ENCODE measurements at regions not wholly inside any gene's neighbourhood (a gene's known extent, or its start where the extent isn't known, plus 50 kb on each side); places are given as distances from the start of the nearest gene placed in this dataset.
"Not testable (repeated sequence)": the region's sequence is repeated elsewhere in the genome, so short reads cannot be mapped to it uniquely, and the experiment has no call there.

GRCh38 chr9:129413537-129414376, 207.1 kb downstream of the C9orf50 start:
- TF ChIP-seq YY1 (IDR thresholded peaks at IDR 0.05; ENCODE audit: insufficient read depth, insufficient read length) = no peak
- TF ChIP-seq ZNF274 (IDR thresholded peaks at IDR 0.05; ENCODE audit: low read depth, low read length) = no peak
- no peak for TF ChIP-seq SUZ12 (IDR thresholded peaks at IDR 0.05; ENCODE audit: extremely low read depth, insufficient read depth, insufficient read length)
- Histone ChIP-seq H3K9me3 (ENCODE audit: insufficient read depth, low read length) (peaks cover 8% of the 10 kb centered on the region; the same call in 1 of the 2 replicates), H3K9ac (ENCODE audit: insufficient read length, low read depth) (peak overlapping the region; percentile 99), H3K27me3 (ENCODE audit: insufficient read depth, insufficient read length) (peaks cover 3% of the 10 kb centered on the region), H3K4me3 (ENCODE audit: insufficient read length, low read depth) (peak overlapping the region; percentile 73), H3K4me1 (ENCODE audit: insufficient read depth, insufficient read length) (peaks cover 24% of the 10 kb centered on the region), H3K36me3 (ENCODE audit: insufficient read depth, insufficient read length, low read length) (no peaks in the 10 kb centered on the region)
- peak; percentile 90 for DNase-seq (ENCODE audit: low read depth, low spot score)

DNA sequence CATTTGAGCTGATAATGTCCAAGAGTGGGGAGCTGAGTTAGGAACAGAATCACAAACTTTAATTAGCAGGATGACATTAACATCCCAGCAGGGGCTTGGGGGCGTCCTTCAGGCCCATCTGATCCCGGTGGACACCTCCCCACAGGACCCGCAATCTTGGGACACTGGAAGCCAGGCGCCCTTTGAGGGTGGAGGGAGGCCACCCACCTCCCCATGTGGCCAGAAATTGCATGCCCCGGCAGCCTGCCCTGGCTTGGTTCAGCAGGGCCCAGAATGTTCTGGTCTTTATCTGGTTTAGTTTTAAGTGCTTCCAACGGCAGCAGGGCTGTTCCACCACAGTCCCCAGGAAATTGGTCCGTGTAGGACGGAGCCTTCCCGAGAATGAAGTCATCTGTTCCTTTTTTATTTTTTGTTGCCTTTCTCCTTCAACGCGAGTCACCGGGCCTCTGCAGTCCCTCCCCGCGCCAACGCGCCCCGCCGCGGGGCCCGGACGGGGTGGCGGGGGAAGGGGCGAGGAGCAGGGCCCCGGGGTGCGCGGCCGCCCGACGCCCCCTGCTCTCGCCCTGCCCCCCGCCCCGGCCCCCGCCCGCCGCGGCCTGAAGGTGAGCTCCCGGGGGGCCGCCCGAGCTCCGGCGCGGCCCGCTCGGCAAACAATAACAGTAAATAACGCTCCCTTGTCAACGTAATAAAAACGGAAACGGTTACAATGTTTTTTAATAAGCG, 207.9 kb downstream of the C9orf50 start:
- peaks cover 21% of the 10 kb centered on the region for H3K4me1 ChIP-seq (ENCODE audit: insufficient read depth, insufficient read length)

DNA sequence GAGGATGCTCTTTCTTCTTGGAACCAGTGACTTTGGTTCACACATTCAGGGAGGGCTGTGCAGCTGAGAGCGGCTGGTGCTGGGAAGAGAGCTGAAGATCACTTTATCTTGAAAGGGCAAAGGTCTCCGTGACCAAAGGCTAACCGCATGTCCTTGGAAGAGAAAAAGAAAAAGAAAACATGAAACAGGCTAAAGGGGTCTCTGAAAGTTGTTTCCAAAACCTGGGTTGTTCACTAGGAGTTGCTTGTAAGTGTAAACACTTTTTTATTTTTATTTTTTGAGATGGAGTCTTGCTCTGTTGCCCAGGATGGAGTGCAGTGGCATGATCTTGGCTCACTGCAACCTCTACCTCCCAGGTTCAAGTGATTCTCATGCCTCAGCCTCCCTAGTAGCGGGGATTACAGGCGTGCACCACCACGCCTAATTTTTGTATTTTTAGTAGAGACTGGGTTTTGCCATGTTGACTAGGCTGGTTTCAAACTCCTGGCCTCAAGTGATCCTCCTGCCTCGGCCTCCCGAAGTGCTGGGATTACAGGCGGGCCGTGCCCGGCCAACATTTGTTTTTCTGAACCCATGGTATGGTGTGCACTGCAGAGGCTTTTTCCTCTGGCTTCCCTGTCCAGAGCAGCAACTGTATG, 208.6 kb downstream of the C9orf50 start:
- not testable (repeated sequence) for H3K27me3 ChIP-seq (ENCODE audit: insufficient read depth, insufficient read length); H3K9me3 ChIP-seq (ENCODE audit: insufficient read depth, low read length); H3K36me3 ChIP-seq (ENCODE audit: insufficient read depth, insufficient read length, low read length); DNase-seq (ENCODE audit: low read depth, low spot score); H3K4me3 ChIP-seq (ENCODE audit: insufficient read length, low read depth)
- peaks cover 21% of the 10 kb centered on the region for H3K4me1 ChIP-seq (ENCODE audit: insufficient read depth, insufficient read length)
- H3K9ac ChIP-seq (ENCODE audit: insufficient read length, low read depth) = peak overlapping the region; percentile 87

More for the DNA sequence above, 207.9 kb downstream of the C9orf50 start:
- TF ChIP-seq SUZ12 (IDR thresholded peaks at IDR 0.05; ENCODE audit: extremely low read depth, insufficient read depth, insufficient read length) = no peak
- TF ChIP-seq YY1 (IDR thresholded peaks at IDR 0.05; ENCODE audit: insufficient read depth, insufficient read length) = no peak
- TF ChIP-seq ZNF274 (IDR thresholded peaks at IDR 0.05; ENCODE audit: low read depth, low read length) = no peak
- Histone ChIP-seq H3K9me3 (ENCODE audit: insufficient read depth, low read length) (peaks cover 8% of the 10 kb centered on the region; the same call in 1 of the 2 replicates), H3K9ac (ENCODE audit: insufficient read length, low read depth) (peak overlapping the region; percentile 99), H3K36me3 (ENCODE audit: insufficient read depth, insufficient read length, low read length) (no peaks in the 10 kb centered on the region), H3K4me3 (ENCODE audit: insufficient read length, low read depth) (peak overlapping the region; percentile 73), H3K27me3 (ENCODE audit: insufficient read depth, insufficient read length) (peaks cover 3% of the 10 kb centered on the region)
- DNase-seq (ENCODE audit: low read depth, low spot score) = no peak

GRCh38 chr9:129411501-129412175, 209.3 kb downstream of the C9orf50 start:
- peaks cover 3% of the 10 kb centered on the region for H3K27me3 ChIP-seq (ENCODE audit: insufficient read depth, insufficient read length)
- TF ChIP-seq SUZ12 (IDR thresholded peaks at IDR 0.05; ENCODE audit: extremely low read depth, insufficient read depth, insufficient read length) (no peak), ZNF274 (IDR thresholded peaks at IDR 0.05; ENCODE audit: low read depth, low read length) (no peak), YY1 (IDR thresholded peaks at IDR 0.05; ENCODE audit: insufficient read depth, insufficient read length) (no peak)
- H3K4me3 ChIP-seq (ENCODE audit: insufficient read length, low read depth) = no peak overlapping the region
- H3K9me3 ChIP-seq (ENCODE audit: insufficient read depth, low read length) = peaks cover 8% of the 10 kb centered on the region; the same call in 1 of the 2 replicates
- no peaks in the 10 kb centered on the region for H3K36me3 ChIP-seq (ENCODE audit: insufficient read depth, insufficient read length, low read length)
- DNase-seq (ENCODE audit: low read depth, low spot score) = no peak
- H3K4me1 ChIP-seq (ENCODE audit: insufficient read depth, insufficient read length) = peaks cover 21% of the 10 kb centered on the region
- H3K9ac ChIP-seq (ENCODE audit: insufficient read length, low read depth) = no peak overlapping the region

GRCh38 chr9:129410226-129410625, 210.7 kb downstream of the C9orf50 start:
- H3K27me3 ChIP-seq (ENCODE audit: insufficient read depth, insufficient read length) = no peaks in the 10 kb centered on the region
- H3K9me3 ChIP-seq (ENCODE audit: insufficient read depth, low read length) = peaks cover 11% of the 10 kb centered on the region; the same call in 1 of the 2 replicates
- H3K4me1 ChIP-seq (ENCODE audit: insufficient read depth, insufficient read length) = peaks cover 24% of the 10 kb centered on the region
- H3K36me3 ChIP-seq (ENCODE audit: insufficient read depth, insufficient read length, low read length) = no peaks in the 10 kb centered on the region
- TF ChIP-seq SUZ12 (IDR thresholded peaks at IDR 0.05; ENCODE audit: extremely low read depth, insufficient read depth, insufficient read length) (no peak), ZNF274 (IDR thresholded peaks at IDR 0.05; ENCODE audit: low read depth, low read length) (no peak), YY1 (IDR thresholded peaks at IDR 0.05; ENCODE audit: insufficient read depth, insufficient read length) (no peak)
- no peak for DNase-seq (ENCODE audit: low read depth, low spot score)
- no peak overlapping the region for H3K4me3 ChIP-seq (ENCODE audit: insufficient read length, low read depth)
- H3K9ac ChIP-seq (ENCODE audit: insufficient read length, low read depth) = no peak overlapping the region

DNA sequence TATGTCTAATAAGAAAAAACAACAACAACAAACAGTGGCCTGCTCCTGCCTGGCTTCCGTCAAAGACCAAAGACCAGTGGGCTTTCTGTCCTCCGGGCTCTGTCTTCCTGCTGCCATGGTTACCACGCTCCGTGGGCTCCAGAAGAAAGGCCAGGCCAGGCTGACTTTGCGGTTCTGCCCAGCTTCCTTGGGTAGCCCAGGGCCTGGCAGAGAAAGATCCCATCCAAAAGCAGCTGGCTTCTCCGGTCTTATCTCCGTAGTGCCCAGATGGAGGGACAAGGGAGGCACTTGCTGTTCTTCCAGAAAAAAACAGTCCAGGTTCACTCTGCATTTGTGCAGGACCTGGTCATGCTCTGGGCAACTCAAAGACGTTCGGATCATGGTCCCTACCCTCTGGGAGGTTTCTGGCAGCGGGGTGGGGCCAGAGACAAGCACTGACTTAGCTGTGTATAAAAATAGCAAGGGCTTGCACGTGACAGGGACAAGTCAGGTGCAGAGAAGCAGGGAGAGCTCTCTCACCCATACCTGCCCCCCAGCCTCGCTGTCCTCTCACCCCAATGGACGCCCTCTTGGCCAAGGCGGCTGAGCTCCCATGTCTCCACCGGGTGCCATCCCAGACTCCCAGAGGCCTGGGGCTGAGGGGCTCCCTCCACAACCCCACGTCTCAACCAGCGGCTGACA, 212.2 kb downstream of the C9orf50 start:
- H3K4me3 ChIP-seq (ENCODE audit: insufficient read length, low read depth) = no peak overlapping the region
- H3K36me3 ChIP-seq (ENCODE audit: insufficient read depth, insufficient read length, low read length) = no peaks in the 10 kb centered on the region
- H3K9ac ChIP-seq (ENCODE audit: insufficient read length, low read depth) = no peak overlapping the region
- no peak for DNase-seq (ENCODE audit: low read depth, low spot score)
- no peaks in the 10 kb centered on the region for H3K27me3 ChIP-seq (ENCODE audit: insufficient read depth, insufficient read length)
- peaks cover 11% of the 10 kb centered on the region; the same call in 1 of the 2 replicates for H3K9me3 ChIP-seq (ENCODE audit: insufficient read depth, low read length)
- TF ChIP-seq ZNF274 (IDR thresholded peaks at IDR 0.05; ENCODE audit: low read depth, low read length) (no peak), YY1 (IDR thresholded peaks at IDR 0.05; ENCODE audit: insufficient read depth, insufficient read length) (no peak), SUZ12 (IDR thresholded peaks at IDR 0.05; ENCODE audit: extremely low read depth, insufficient read depth, insufficient read length) (no peak)
- peaks cover 27% of the 10 kb centered on the region for H3K4me1 ChIP-seq (ENCODE audit: insufficient read depth, insufficient read length)
